Naive thymus-derived CD4-positive, alpha-beta T cell (primary cell): ENCODE measurements at regions not wholly inside any gene's neighbourhood (a gene's known extent, or its start where the extent isn't known, plus 50 kb on each side); places are given as distances from the start of the nearest gene placed in this dataset.

ENCODE experiments used
- ATAC-seq: fragments of 150-1000 bp; cut with Tn5 transposase; 2 replicates; pipeline ENCODE4 v1.10.0; 2021; ENCODE audit warnings: mild to moderate bottlenecking, moderate library complexity
- CTCF ChIA-PET: fragments of 350-600 bp; sonication (Branson Sonifier 250); formaldehyde crosslinking; loops from one replicate; lab custom pipeline; 2021; ENCODE audit warnings: antibody characterized with exemption; lab: Charles Lee
- POLR2A ChIA-PET: fragments of 350-600 bp; sonication (Branson Sonifier 250); formaldehyde crosslinking; loops from one replicate; lab custom pipeline; 2021; ENCODE audit warnings: antibody characterized with exemption, inconsistent platforms; lab: Charles Lee
- DNase-seq, 9 donors: peaks; one replicate each; pipeline versions ENCODE4 v3.0.0 to v3.0.0-alpha.2; 2020 to 2022; ENCODE audit warnings: mixed read lengths in 1 of 9
- H3K27ac ChIP-seq: one replicate; pipeline ENCODE4 v1.7.0; 2013; ENCODE audit warnings: mild to moderate bottlenecking, low read depth, low read length, moderate library complexity
- H3K27me3 ChIP-seq, 2 donors: one replicate each; pipeline ENCODE4 v1.7.0; 2013; ENCODE audit warnings: low read length in 2 of 2, mild to moderate bottlenecking in 2 of 2, moderate library complexity in 2 of 2; ENCODE audit not compliant: control insufficient read depth in 2 of 2, insufficient read depth in 2 of 2
- H3K36me3 ChIP-seq, 3 experiments: 1 replicate in 2 of 3; 2 replicates in 1 of 3; pipeline ENCODE4 v1.7.0; 2013; ENCODE audit warnings: low read length in 3 of 3, mild to moderate bottlenecking in 3 of 3, moderate library complexity in 1 of 3; ENCODE audit not compliant: insufficient read depth in 3 of 3, control insufficient read depth in 2 of 3
- H3K4me1 ChIP-seq, 2 donors: one replicate each; pipeline ENCODE4 v1.7.0; 2013; ENCODE audit warnings: low read length in 2 of 2, mild to moderate bottlenecking in 2 of 2, moderate library complexity in 1 of 2; ENCODE audit not compliant: control insufficient read depth in 2 of 2, insufficient read depth in 2 of 2
- H3K4me3 ChIP-seq: 2 replicates; pipeline ENCODE4 v1.7.0; 2013; ENCODE audit warnings: mild to moderate bottlenecking, low read length
- H3K9me3 ChIP-seq, 3 experiments: 1 replicate in 2 of 3; 2 replicates in 1 of 3; pipeline ENCODE4 v1.7.0; 2013; ENCODE audit warnings: low read length in 3 of 3; ENCODE audit not compliant: control insufficient read depth in 2 of 3
- H3K27ac Mint-ChIP-seq, 9 donors: one replicate each; pipeline ENCODE4 v1.8.0; 2020 to 2022; ENCODE audit warnings: mixed read lengths in 9 of 9, mild to moderate bottlenecking in 8 of 9, moderate library complexity in 5 of 9, inconsistent platforms in 2 of 9
- H3K27me3 Mint-ChIP-seq, 5 donors: one replicate each; pipeline ENCODE4 v1.8.0; 2021 to 2022; ENCODE audit warnings: mixed read lengths in 5 of 5, mild to moderate bottlenecking in 1 of 5
- H3K36me3 Mint-ChIP-seq, 5 donors: one replicate each; pipeline ENCODE4 v1.8.0; 2020 to 2022; ENCODE audit warnings: mixed read lengths in 5 of 5, mild to moderate bottlenecking in 3 of 5, inconsistent platforms in 1 of 5
- H3K4me1 Mint-ChIP-seq, 7 donors: one replicate each; pipeline ENCODE4 v1.8.0; 2020 to 2022; ENCODE audit warnings: mixed read lengths in 7 of 7, mild to moderate bottlenecking in 3 of 7, inconsistent platforms in 1 of 7
- H3K4me3 Mint-ChIP-seq, 10 donors: one replicate each; pipeline ENCODE4 v1.8.0; 2020 to 2022; ENCODE audit warnings: mild to moderate bottlenecking in 10 of 10, mixed read lengths in 10 of 10, moderate library complexity in 6 of 10, inconsistent platforms in 2 of 10
- H3K9me3 Mint-ChIP-seq, 11 donors: one replicate each; pipeline ENCODE4 v1.8.0; 2020 to 2022; ENCODE audit warnings: mixed read lengths in 11 of 11, mild to moderate bottlenecking in 4 of 11, inconsistent platforms in 1 of 11, moderate library complexity in 1 of 11
- intact Hi-C, 2 donors: fragments of 100-400 bp; cut with micrococcal nuclease; formaldehyde crosslinking; loops; one replicate each; pipeline ENCODE4 v1.15.1; 2023

DNA sequence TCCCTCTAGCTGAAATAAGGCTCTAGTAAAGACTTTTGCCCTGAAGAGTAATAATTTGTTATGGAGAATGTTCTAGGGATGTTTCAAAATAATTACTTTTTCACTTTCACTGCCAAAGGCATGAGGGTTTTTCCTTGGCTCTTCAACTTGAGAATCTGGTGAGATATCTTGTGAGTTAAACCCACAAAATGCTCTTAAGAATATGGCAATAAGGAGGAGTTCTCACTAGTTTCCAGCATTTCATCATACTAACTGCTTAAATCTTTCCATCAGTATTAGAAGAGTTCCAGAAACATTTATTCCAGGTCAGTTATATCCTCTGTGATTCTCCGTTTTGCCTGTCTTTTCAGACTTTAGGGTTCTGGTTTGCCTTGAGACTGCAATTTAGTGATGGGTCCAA, 785.6 kb upstream of the GJE1 start:
- H3K27ac ChIP-seq = no peak overlapping the region
- H3K4me3 ChIP-seq = no peak overlapping the region
- POLR2A ChIA-PET = no interaction called here
- no peak for DNase-seq
- no peak overlapping the region for H3K27ac Mint-ChIP-seq
- no peaks in the 10 kb centered on the region for H3K9me3 ChIP-seq
- no peak overlapping the region for H3K4me3 Mint-ChIP-seq
- no peaks in the 10 kb centered on the region for H3K36me3 ChIP-seq
- intact Hi-C loops = no loop called here
- no peaks in the 10 kb centered on the region for H3K27me3 ChIP-seq
- no peaks in the 10 kb centered on the region for H3K4me1 ChIP-seq
- H3K27me3 Mint-ChIP-seq = peaks cover 0 to 2% (median 0%) of the 10 kb centered on the region in 5 donors
- H3K4me1 Mint-ChIP-seq = no peaks in the 10 kb centered on the region
- CTCF ChIA-PET = interaction anchor here (0.7 kb wide), 1 partner anchor 10 kb away, joined by 3 read pairs; no protein-coding TSS in a partner anchor
- ATAC-seq = no peak
- H3K9me3 Mint-ChIP-seq = peaks cover 0 to 1% (median 0%) of the 10 kb centered on the region in 11 donors
- H3K36me3 Mint-ChIP-seq = no peaks in the 10 kb centered on the region

DNA sequence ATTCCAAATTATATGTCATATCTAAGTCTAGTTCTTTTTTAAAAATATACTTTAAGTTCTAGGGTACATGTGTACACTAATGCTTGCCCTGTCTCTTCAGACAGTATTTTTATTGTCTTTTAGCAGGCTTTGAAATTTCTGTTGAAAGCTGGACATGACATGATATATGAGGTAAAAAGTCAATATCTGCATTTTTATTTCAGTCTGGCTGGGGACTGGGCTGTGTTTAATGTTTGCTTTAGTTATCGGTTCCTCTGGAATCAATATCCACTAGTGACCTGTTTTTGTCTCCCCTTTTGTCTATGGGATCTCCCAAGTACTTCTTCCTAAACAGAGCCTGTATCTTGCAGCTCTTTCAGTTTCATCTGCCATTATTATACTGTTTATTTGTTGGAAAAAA, 786.2 kb upstream of the GJE1 start:
- Histone ChIP-seq H3K27me3 (no peaks in the 10 kb centered on the region), H3K4me3 (no peak overlapping the region), H3K9me3 (no peaks in the 10 kb centered on the region), H3K27ac (no peak overlapping the region), H3K36me3 (no peaks in the 10 kb centered on the region), H3K4me1 (no peaks in the 10 kb centered on the region)
- no peak for DNase-seq
- Mint-ChIP-seq H3K36me3 (no peaks in the 10 kb centered on the region), H3K4me3 (no peak overlapping the region), H3K4me1 (no peaks in the 10 kb centered on the region), H3K27ac (no peak overlapping the region), H3K27me3 (peaks cover 0 to 2% (median 0%) of the 10 kb centered on the region in 5 donors), H3K9me3 (peaks cover 0 to 1% (median 0%) of the 10 kb centered on the region in 11 donors)
- intact Hi-C loops = no loop called here
- CTCF ChIA-PET = no interaction called here
- ATAC-seq = no peak
- POLR2A ChIA-PET = no interaction called here

DNA sequence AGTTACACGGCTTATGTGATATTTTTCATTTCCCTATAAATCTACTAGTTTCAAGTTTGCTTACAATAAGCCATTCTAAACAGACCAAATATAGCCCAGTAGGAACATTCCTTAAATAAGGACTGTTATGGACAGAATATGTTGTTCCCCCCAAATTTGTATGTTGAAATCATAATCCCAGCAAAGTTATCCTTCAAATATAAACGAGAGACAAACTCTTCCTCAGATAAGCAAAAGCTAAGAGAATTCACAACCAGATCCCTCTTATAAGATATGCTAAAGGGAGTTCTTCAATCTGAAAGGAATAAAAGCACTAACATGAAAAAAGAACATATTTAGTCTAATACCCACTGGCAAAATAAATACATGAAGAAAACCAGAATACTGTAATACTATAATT, 795.5 kb upstream of the GJE1 start:
- no peak overlapping the region for H3K4me3 ChIP-seq
- DNase-seq = no peak
- ChIA-PET POLR2A (no interaction called here), CTCF (no interaction called here)
- no peak overlapping the region for H3K27ac ChIP-seq
- H3K27me3 ChIP-seq = no peaks in the 10 kb centered on the region
- Mint-ChIP-seq H3K4me3 (no peak overlapping the region), H3K4me1 (no peaks in the 10 kb centered on the region), H3K9me3 (no peaks in the 10 kb centered on the region), H3K27ac (no peak overlapping the region), H3K36me3 (no peaks in the 10 kb centered on the region), H3K27me3 (peaks cover 0 to 11% (median 5%) of the 10 kb centered on the region in 5 donors)
- ATAC-seq = no peak
- intact Hi-C loops = no loop called here
- H3K9me3 ChIP-seq = no peaks in the 10 kb centered on the region
- no peaks in the 10 kb centered on the region for H3K36me3 ChIP-seq
- H3K4me1 ChIP-seq = no peaks in the 10 kb centered on the region

DNA sequence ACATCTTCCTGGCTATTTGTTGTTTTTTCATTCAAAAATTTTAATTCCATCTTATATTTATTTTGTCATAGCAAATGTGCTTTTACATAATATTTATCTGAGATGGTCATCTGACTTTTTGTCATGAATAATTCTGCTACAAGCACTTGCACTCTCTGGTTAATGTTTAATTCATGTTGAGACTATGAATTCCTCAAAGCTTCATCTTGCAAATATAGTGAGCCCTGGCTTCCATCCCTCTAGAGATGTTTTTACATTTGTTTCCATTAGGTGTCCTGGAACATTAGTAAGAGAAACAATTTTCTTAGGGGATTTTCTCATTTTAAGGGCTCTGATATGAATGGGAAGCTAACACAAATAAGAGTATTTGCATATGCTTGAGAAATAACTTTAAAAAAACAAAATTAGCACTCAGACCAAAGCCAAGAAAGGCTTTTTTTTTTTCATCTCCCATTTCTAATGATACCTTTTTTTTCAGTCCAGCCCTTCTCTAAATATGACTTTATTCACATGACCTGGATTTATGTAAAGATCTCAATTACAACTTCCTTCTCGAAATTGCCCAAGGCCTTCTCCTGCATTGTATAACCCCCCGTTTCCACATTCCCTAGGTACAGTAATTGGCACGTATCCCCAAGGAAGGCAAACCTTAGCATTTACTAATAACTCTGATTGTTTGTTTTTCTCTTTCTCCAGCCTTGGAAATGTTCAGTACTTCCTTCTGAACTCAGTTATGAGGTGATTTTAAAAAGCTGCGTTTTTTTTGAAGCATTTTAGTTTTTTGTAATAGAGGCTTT, 797.0 kb upstream of the GJE1 start:
- Histone ChIP-seq H3K9me3 (no peaks in the 10 kb centered on the region), H3K36me3 (no peaks in the 10 kb centered on the region), H3K27ac (no peak overlapping the region), H3K27me3 (no peaks in the 10 kb centered on the region), H3K4me1 (no peaks in the 10 kb centered on the region), H3K4me3 (no peak overlapping the region)
- Mint-ChIP-seq H3K4me1 (no peaks in the 10 kb centered on the region), H3K4me3 (no peak overlapping the region), H3K27ac (no peak overlapping the region), H3K9me3 (no peaks in the 10 kb centered on the region), H3K36me3 (no peaks in the 10 kb centered on the region), H3K27me3 (peaks cover 0 to 11% (median 5%) of the 10 kb centered on the region in 5 donors)
- ATAC-seq (no peak), DNase-seq (no peak)
- POLR2A ChIA-PET = no interaction called here
- CTCF ChIA-PET = no interaction called here
- intact Hi-C loops = no loop called here

DNA sequence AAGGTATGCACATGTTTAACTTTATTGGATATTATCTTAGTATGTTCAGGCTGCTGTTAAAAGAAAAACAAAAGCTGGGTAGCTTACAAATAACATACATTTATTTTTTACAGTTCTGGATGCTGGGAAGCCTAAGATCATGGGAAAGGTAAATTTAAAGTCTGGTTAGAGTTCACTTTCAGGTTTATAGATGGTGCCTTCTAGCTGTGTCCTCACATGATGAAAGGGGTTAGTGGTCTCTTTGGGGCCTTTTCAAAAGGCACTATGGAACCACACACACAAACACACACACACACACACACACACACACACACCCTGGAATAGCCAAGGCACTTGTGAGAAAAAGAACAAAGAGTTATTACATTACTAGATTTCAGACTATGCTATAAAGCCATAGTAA, 805.8 kb upstream of the GJE1 start:
- Histone ChIP-seq H3K36me3 (no peaks in the 10 kb centered on the region), H3K27ac (no peak overlapping the region), H3K27me3 (no peaks in the 10 kb centered on the region), H3K4me3 (no peak overlapping the region), H3K9me3 (no peaks in the 10 kb centered on the region), H3K4me1 (no peaks in the 10 kb centered on the region)
- DNase-seq = no peak
- POLR2A ChIA-PET = no interaction called here
- H3K27me3 Mint-ChIP-seq = peaks cover 0 to 4% (median 0%) of the 10 kb centered on the region in 5 donors
- peak overlapping the region in 1 of 9 donors; percentile 25 for H3K27ac Mint-ChIP-seq
- no peak for ATAC-seq
- peaks cover 0 to 5% (median 0%) of the 10 kb centered on the region in 7 donors for H3K4me1 Mint-ChIP-seq
- no peaks in the 10 kb centered on the region for H3K9me3 Mint-ChIP-seq
- no peaks in the 10 kb centered on the region for H3K36me3 Mint-ChIP-seq
- H3K4me3 Mint-ChIP-seq = peak overlapping the region in 2 of 10 donors; percentile 14 to 21
- intact Hi-C loops = no loop called here
- CTCF ChIA-PET = no interaction called here

DNA sequence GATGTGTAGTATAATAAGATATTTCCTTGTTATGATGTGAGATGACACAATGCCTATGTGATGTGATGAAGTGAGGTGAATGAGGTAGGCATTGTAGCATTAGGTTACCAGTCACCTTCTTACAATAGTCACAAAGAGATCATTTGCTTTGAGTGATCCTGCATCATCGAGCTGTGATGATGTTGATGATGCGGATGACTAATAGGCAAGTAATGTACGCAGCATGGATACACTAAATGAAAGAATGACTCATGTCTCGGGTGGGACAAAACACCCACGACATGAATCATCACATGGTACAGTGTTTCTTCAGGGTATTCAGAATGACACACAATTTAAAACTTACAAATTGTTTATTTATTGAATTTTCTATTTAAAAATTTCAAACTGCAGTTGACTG, 806.3 kb upstream of the GJE1 start:
- Mint-ChIP-seq H3K36me3 (no peaks in the 10 kb centered on the region), H3K9me3 (no peaks in the 10 kb centered on the region), H3K27ac (no peak overlapping the region), H3K27me3 (peaks cover 0 to 4% (median 0%) of the 10 kb centered on the region in 5 donors), H3K4me1 (peaks cover 0 to 5% (median 0%) of the 10 kb centered on the region in 7 donors), H3K4me3 (peak overlapping the region in 3 of 10 donors; percentile 21 to 54 (median 33))
- POLR2A ChIA-PET = no interaction called here
- intact Hi-C loops = no loop called here
- DNase-seq = peak in 3 of 9 donors; percentile 2 to 42 (median 35)
- Histone ChIP-seq H3K9me3 (no peaks in the 10 kb centered on the region), H3K36me3 (no peaks in the 10 kb centered on the region), H3K4me3 (no peak overlapping the region), H3K27me3 (no peaks in the 10 kb centered on the region), H3K27ac (no peak overlapping the region), H3K4me1 (no peaks in the 10 kb centered on the region)
- peak; percentile 88 for ATAC-seq
- CTCF ChIA-PET = no interaction called here
